Peyer's patch (tissue), 4 donors: ENCODE measurements at regions not wholly inside any gene's neighbourhood (a gene's known extent, or its start where the extent isn't known, plus 50 kb on each side); places are given as distances from the start of the nearest gene placed in this dataset.

Source experiments
- CTCF ChIP-seq, 6 experiments: fragments of 450-650 bp in 4 of 6; fragments of 200-600 bp in 2 of 6; sonication (generic) in 1 of 6; IDR thresholded peaks; one replicate each; pipeline ENCODE4 v1.5.1; 2017 to 2019; ENCODE audit warnings: antibody characterized with exemption in 6 of 6, mild to moderate bottlenecking in 3 of 6, moderate library complexity in 1 of 6
- POLR2A ChIP-seq, 2 donors: fragments of 450-650 bp; IDR thresholded peaks; one replicate each; pipeline ENCODE4 v1.5.1; 2017; ENCODE audit warnings: antibody characterized with exemption in 2 of 2, mild to moderate bottlenecking in 2 of 2, moderate library complexity in 2 of 2

GRCh38 chr13:104372095-104372655, 1306.0 kb upstream of the SLC10A2 start:
- TF ChIP-seq CTCF (IDR thresholded peaks at IDR 0.05) (no peak), POLR2A (IDR thresholded peaks at IDR 0.05) (no peak)
